Suprapubic skin (tissue), 4 donors: ENCODE measurements at regions not wholly inside any gene's neighbourhood (a gene's known extent, or its start where the extent isn't known, plus 50 kb on each side); places are given as distances from the start of the nearest gene placed in this dataset.

ENCODE experiments used
- DNase-seq, 2 donors: peaks; one replicate each; pipeline ENCODE4 v3.0.0-alpha.2; 2019; ENCODE audit warnings: low spot score in 2 of 2
- H3K27ac ChIP-seq: fragments of 200-600 bp; sonication (generic); one replicate; pipeline ENCODE4 v1.5.1; 2019
- H3K27me3 ChIP-seq: fragments of 200-600 bp; sonication (generic); one replicate; pipeline ENCODE4 v1.5.1; 2019
- H3K36me3 ChIP-seq: fragments of 200-600 bp; sonication (generic); one replicate; pipeline ENCODE4 v1.5.1; 2019
- H3K4me1 ChIP-seq: fragments of 200-600 bp; sonication (generic); one replicate; pipeline ENCODE4 v1.5.1; 2019
- H3K4me3 ChIP-seq: fragments of 200-600 bp; sonication (generic); one replicate; pipeline ENCODE4 v1.5.1; 2019; ENCODE audit warnings: mild to moderate bottlenecking
- H3K9me3 ChIP-seq: fragments of 200-600 bp; sonication (generic); one replicate; pipeline ENCODE4 v1.5.1; 2019
- CTCF ChIP-seq, 2 donors: fragments of 200-600 bp in 1 of 2; fragments of 450-650 bp in 1 of 2; sonication (generic) in 1 of 2; IDR thresholded peaks; one replicate each; pipeline ENCODE4 v1.5.1; 2016 to 2019; ENCODE audit warnings: antibody characterized with exemption in 2 of 2, mild to moderate bottlenecking in 1 of 2, moderate library complexity in 1 of 2
- EP300 ChIP-seq: sonication (generic); formaldehyde crosslinking; IDR thresholded peaks from one replicate; pipeline ENCODE4 v1.6.1; 2017; ENCODE audit warnings: antibody characterized with exemption
- POLR2A ChIP-seq, 2 donors: fragments of 450-650 bp; IDR thresholded peaks; one replicate each; pipeline ENCODE4 v1.6.1; 2017; ENCODE audit warnings: antibody characterized with exemption in 2 of 2, mild to moderate bottlenecking in 2 of 2, moderate library complexity in 2 of 2
- POLR2AphosphoS5 ChIP-seq, 3 donors: sonication (generic); formaldehyde crosslinking; IDR thresholded peaks; one replicate each; pipeline ENCODE4 v1.6.1; 2017; ENCODE audit warnings: antibody characterized with exemption in 3 of 3
- WGBS: methylation state at CpG from one replicate; pipeline ENCODE4 v1.1.5; 2018; 5-methylcytosine and 5-hydroxymethylcytosine counted together

GRCh38 chr3:86537171-86537570 lies 453.8 kb downstream of the VGLL3 start:
- Histone ChIP-seq H3K4me3 (no peak overlapping the region), H3K4me1 (no peaks in the 10 kb centered on the region), H3K36me3 (no peaks in the 10 kb centered on the region), H3K27ac (no peak overlapping the region), H3K9me3 (no peaks in the 10 kb centered on the region), H3K27me3 (no peaks in the 10 kb centered on the region)
- no peak for DNase-seq
- TF ChIP-seq EP300 (no peak), POLR2AphosphoS5 (IDR thresholded peaks at IDR 0.05) (no peak), CTCF (IDR thresholded peaks at IDR 0.05) (no peak), POLR2A (IDR thresholded peaks at IDR 0.05) (no peak)
- WGBS = 63% methylated on average over 5 of the region's 5 CpGs

- 64% methylated on average over 1 of the region's 1 CpG for WGBS
- H3K27ac ChIP-seq = no peak overlapping the region
- H3K4me1 ChIP-seq = no peaks in the 10 kb centered on the region
- TF ChIP-seq CTCF (IDR thresholded peaks at IDR 0.05) (no peak), POLR2AphosphoS5 (IDR thresholded peaks at IDR 0.05) (no peak), POLR2A (IDR thresholded peaks at IDR 0.05) (no peak), EP300 (no peak)
- no peak overlapping the region for H3K4me3 ChIP-seq
- H3K36me3 ChIP-seq = no peaks in the 10 kb centered on the region
- no peak for DNase-seq
- H3K9me3 ChIP-seq = no peaks in the 10 kb centered on the region
- no peaks in the 10 kb centered on the region for H3K27me3 ChIP-seq
Observed at GRCh38 chr3:86519819-86520218, 471.1 kb downstream of the VGLL3 start.

- DNase-seq = no peak
- Histone ChIP-seq H3K27me3 (no peaks in the 10 kb centered on the region), H3K9me3 (no peaks in the 10 kb centered on the region), H3K4me1 (no peaks in the 10 kb centered on the region), H3K27ac (no peak overlapping the region), H3K36me3 (no peaks in the 10 kb centered on the region), H3K4me3 (no peak overlapping the region)
- TF ChIP-seq POLR2A (IDR thresholded peaks at IDR 0.05) (no peak), EP300 (no peak), CTCF (IDR thresholded peaks at IDR 0.05) (no peak), POLR2AphosphoS5 (IDR thresholded peaks at IDR 0.05) (no peak)
- WGBS = no CpG with 5 or more reads among the region's 1 CpG
Observed at GRCh38 chr3:86481636-86482035, 509.3 kb downstream of the VGLL3 start.

- no peak overlapping the region for H3K4me3 ChIP-seq
- no peaks in the 10 kb centered on the region for H3K36me3 ChIP-seq
- no peak overlapping the region for H3K27ac ChIP-seq
- H3K9me3 ChIP-seq = no peaks in the 10 kb centered on the region
- DNase-seq = no peak
- no peaks in the 10 kb centered on the region for H3K4me1 ChIP-seq
- H3K27me3 ChIP-seq = no peaks in the 10 kb centered on the region
- TF ChIP-seq POLR2AphosphoS5 (IDR thresholded peaks at IDR 0.05) (no peak), CTCF (IDR thresholded peaks at IDR 0.05) (no peak), POLR2A (IDR thresholded peaks at IDR 0.05) (no peak), EP300 (no peak)
Observed at GRCh38 chr3:86481031-86481430, 509.9 kb downstream of the VGLL3 start.

GRCh38 chr3:86464180-86464579 lies 526.8 kb downstream of the VGLL3 start:
- TF ChIP-seq POLR2AphosphoS5 (IDR thresholded peaks at IDR 0.05) (no peak), CTCF (IDR thresholded peaks at IDR 0.05) (no peak)

More at GRCh38 chr3:86464180-86464579, 526.8 kb downstream of the VGLL3 start:
- H3K4me1 ChIP-seq = no peaks in the 10 kb centered on the region
- no peaks in the 10 kb centered on the region for H3K36me3 ChIP-seq
- H3K4me3 ChIP-seq = no peak overlapping the region
- no peak for DNase-seq
- no peak overlapping the region for H3K27ac ChIP-seq
- no peaks in the 10 kb centered on the region for H3K27me3 ChIP-seq
- H3K9me3 ChIP-seq = no peaks in the 10 kb centered on the region
